Activated naive CD4-positive, alpha-beta T cell treated with anti-CD3 and anti-CD28 coated beads for 36 hours (primary cell): ENCODE measurements at regions not wholly inside any gene's neighbourhood (a gene's known extent, or its start where the extent isn't known, plus 50 kb on each side); places are given as distances from the start of the nearest gene placed in this dataset.

Experiments used
- CTCF ChIA-PET: fragments of 350-600 bp; sonication (Branson Sonifier 250); formaldehyde crosslinking; loops from one replicate; lab custom pipeline; 2021; ENCODE audit warnings: antibody characterized with exemption; lab: Charles Lee
- DNase-seq: peaks from one replicate; pipeline ENCODE4 v3.0.0-alpha.2; 2020
- H3K27ac Mint-ChIP-seq: one replicate; pipeline ENCODE4 v1.8.0; 2021; ENCODE audit warnings: mild to moderate bottlenecking, mixed read lengths
- H3K27me3 Mint-ChIP-seq: one replicate; pipeline ENCODE4 v1.8.0; 2021; ENCODE audit warnings: low read depth, mixed read lengths
- H3K36me3 Mint-ChIP-seq: one replicate; pipeline ENCODE4 v1.8.0; 2021; ENCODE audit warnings: low read depth, mixed read lengths
- H3K4me1 Mint-ChIP-seq: one replicate; pipeline ENCODE4 v1.8.0; 2021; ENCODE audit warnings: low read depth, mixed read lengths
- H3K4me3 Mint-ChIP-seq: one replicate; pipeline ENCODE4 v1.8.0; 2021; ENCODE audit warnings: mild to moderate bottlenecking, moderate library complexity, mixed read lengths
- H3K9me3 Mint-ChIP-seq: one replicate; pipeline ENCODE4 v1.8.0; 2021; ENCODE audit warnings: mixed read lengths
- intact Hi-C: fragments of 100-400 bp; cut with micrococcal nuclease; formaldehyde crosslinking; loops from one replicate; pipeline ENCODE4 v1.15.1; 2023

GRCh38 chr14:101098641-101099040 is 195.1 kb upstream of the RTL1 start:
- no peaks in the 10 kb centered on the region for H3K36me3 Mint-ChIP-seq
- no peak overlapping the region for H3K27ac Mint-ChIP-seq
- peaks cover 2% of the 10 kb centered on the region for H3K9me3 Mint-ChIP-seq
- intact Hi-C loops: no loop called here
- H3K27me3 Mint-ChIP-seq: peaks cover 23% of the 10 kb centered on the region
- CTCF ChIA-PET: no interaction called here
- H3K4me3 Mint-ChIP-seq: no peak overlapping the region
- no peak for DNase-seq
- H3K4me1 Mint-ChIP-seq: no peaks in the 10 kb centered on the region

GRCh38 chr14:101101456-101102056 is 198.0 kb upstream of the RTL1 start:
- Mint-ChIP-seq H3K4me3 (no peak overlapping the region), H3K9me3 (peaks cover 2% of the 10 kb centered on the region), H3K4me1 (no peaks in the 10 kb centered on the region), H3K36me3 (no peaks in the 10 kb centered on the region), H3K27ac (no peak overlapping the region), H3K27me3 (peaks cover 17% of the 10 kb centered on the region)
- CTCF ChIA-PET: no interaction called here
- intact Hi-C loops: no loop called here
- DNase-seq: no peak

DNA sequence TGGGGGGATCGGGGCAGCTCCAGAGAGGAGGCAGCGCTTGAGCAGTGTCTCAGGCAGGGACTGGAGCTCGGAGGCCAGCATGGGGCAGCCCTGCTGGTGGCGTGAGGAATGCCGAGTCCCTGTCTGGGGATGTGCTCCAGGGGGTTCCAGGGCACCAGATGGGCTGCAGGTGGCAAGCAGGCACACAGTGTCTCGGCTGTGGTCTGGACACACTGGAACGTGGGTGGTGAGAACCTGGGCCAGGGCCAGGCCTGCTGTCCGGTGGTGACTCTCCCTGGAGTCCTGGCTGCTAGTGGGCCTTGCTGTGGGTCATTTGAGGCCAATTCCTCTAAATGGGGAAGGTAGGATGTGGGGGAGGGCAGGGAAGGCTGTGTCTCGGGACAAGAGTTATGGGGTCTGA is 199.4 kb upstream of the RTL1 start:
- Mint-ChIP-seq H3K4me3 (no peak overlapping the region), H3K27ac (no peak overlapping the region), H3K27me3 (peaks cover 15% of the 10 kb centered on the region), H3K9me3 (peaks cover 2% of the 10 kb centered on the region), H3K36me3 (no peaks in the 10 kb centered on the region), H3K4me1 (no peaks in the 10 kb centered on the region)
- intact Hi-C loops: no loop called here
- no peak for DNase-seq
- CTCF ChIA-PET: no interaction called here

GRCh38 chr14:101103321-101103901 is 199.9 kb upstream of the RTL1 start:
- Mint-ChIP-seq H3K27me3 (peaks cover 12% of the 10 kb centered on the region), H3K36me3 (no peaks in the 10 kb centered on the region), H3K4me3 (no peak overlapping the region), H3K4me1 (no peaks in the 10 kb centered on the region), H3K27ac (no peak overlapping the region), H3K9me3 (peaks cover 2% of the 10 kb centered on the region)
- intact Hi-C loops: no loop called here
- CTCF ChIA-PET: no interaction called here
- no peak for DNase-seq

GRCh38 chr14:101104485-101104884 is 201.0 kb upstream of the RTL1 start:
- no peaks in the 10 kb centered on the region for H3K4me1 Mint-ChIP-seq
- CTCF ChIA-PET: interaction anchor here (0.7 kb wide), 1 partner anchor 1406 kb away, joined by 5 read pairs; no protein-coding TSS in a partner anchor
- H3K36me3 Mint-ChIP-seq: no peaks in the 10 kb centered on the region
- H3K27me3 Mint-ChIP-seq: peaks cover 4% of the 10 kb centered on the region
- peak; percentile 1 for DNase-seq
- peaks cover 2% of the 10 kb centered on the region for H3K9me3 Mint-ChIP-seq
- intact Hi-C loops: no loop called here
- no peak overlapping the region for H3K27ac Mint-ChIP-seq
- H3K4me3 Mint-ChIP-seq: no peak overlapping the region

DNA sequence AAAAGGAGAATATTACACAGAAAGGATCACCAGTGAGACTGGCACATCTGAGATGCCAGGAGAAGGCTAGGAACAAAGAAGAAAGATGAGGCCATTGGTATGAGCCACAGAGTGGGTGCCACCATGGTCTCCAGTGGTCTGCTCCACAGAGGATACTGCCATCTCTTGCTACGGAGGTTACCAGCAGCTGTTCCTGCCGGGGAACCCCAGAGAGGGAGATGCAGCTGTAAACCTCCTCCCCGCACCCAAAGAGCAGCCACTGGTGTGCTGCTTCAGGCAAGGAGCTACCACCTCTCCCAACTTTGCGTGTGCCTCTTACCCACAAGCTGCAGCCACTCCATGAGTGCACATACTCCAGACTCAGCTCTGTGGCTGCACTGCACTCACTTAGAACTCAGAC is 201.5 kb upstream of the RTL1 start:
- Mint-ChIP-seq H3K27me3 (no peaks in the 10 kb centered on the region), H3K36me3 (no peaks in the 10 kb centered on the region), H3K4me1 (no peaks in the 10 kb centered on the region), H3K4me3 (no peak overlapping the region), H3K27ac (no peak overlapping the region), H3K9me3 (peaks cover 2% of the 10 kb centered on the region)
- intact Hi-C loops: no loop called here
- CTCF ChIA-PET: interaction anchor here (0.7 kb wide), 1 partner anchor 1406 kb away, joined by 5 read pairs; no protein-coding TSS in a partner anchor
- DNase-seq: no peak

- H3K27ac Mint-ChIP-seq: no peak overlapping the region
These were observed 205.2 kb upstream of the RTL1 start for GRCh38 chr14:101108579-101109346.

DNA sequence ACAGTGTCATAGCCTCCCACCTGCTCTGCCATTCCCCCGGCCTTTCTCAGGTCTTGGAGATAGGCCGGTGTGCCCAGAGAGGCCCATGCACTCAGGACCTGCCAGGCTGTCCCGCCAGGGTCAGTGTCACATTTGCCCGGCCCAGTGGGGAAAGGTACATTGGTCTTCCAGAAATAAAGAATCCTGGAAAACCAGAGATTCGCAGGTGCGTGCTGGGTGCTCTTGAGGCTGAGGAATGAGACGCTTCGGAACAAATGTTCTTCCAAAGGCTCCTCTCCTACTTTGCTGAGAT is 205.8 kb upstream of the RTL1 start:
- H3K36me3 Mint-ChIP-seq: no peaks in the 10 kb centered on the region
- CTCF ChIA-PET: no interaction called here
- H3K4me3 Mint-ChIP-seq: no peak overlapping the region
- intact Hi-C loops: no loop called here
- H3K9me3 Mint-ChIP-seq: no peaks in the 10 kb centered on the region
- H3K27me3 Mint-ChIP-seq: no peaks in the 10 kb centered on the region
- no peak overlapping the region for H3K27ac Mint-ChIP-seq
- DNase-seq: no peak
- H3K4me1 Mint-ChIP-seq: no peaks in the 10 kb centered on the region

More at GRCh38 chr14:101108579-101109346, 205.2 kb upstream of the RTL1 start:
- intact Hi-C loops: no loop called here
- Mint-ChIP-seq H3K9me3 (no peaks in the 10 kb centered on the region), H3K36me3 (no peaks in the 10 kb centered on the region), H3K4me3 (no peak overlapping the region), H3K4me1 (no peaks in the 10 kb centered on the region), H3K27me3 (no peaks in the 10 kb centered on the region)
- DNase-seq: peak; percentile 2
- CTCF ChIA-PET: no interaction called here

DNA sequence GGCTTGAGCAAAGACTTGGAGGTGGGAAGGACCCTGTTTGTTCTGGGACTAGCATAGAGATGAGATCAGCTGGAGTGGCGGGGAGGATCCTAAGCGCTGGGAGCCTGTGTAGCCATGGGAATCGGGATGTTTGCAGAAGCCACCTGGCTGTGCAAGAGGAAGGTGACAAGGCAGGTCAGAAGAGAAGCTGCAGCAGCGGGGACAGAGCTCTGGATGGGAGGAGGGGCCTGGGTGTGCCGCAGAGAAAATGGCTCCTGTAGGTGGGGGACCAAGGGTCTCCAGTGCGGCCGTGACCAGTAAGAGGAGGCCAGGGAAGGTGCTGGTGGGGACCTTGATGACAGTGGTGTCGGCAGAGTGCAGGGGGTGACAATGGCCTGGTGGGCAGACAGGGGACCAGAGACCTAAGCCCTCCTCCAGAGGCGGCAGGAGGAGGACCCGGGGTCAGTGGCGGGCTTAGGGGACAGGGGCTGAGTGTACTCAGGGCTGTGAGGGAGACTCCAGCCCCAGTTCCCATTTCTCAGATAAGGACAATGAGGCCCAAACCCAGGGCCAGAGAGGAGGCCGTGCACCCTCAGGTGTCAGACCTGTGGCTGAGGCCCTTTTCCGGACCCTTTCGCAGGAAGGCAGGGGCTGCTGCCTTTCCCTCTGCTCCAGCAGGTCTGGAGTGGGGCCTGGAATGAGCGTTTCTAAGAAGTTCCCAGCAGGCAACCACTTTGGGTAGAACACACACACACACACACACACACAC is 206.6 kb upstream of the RTL1 start:
- intact Hi-C loops: no loop called here

DNA sequence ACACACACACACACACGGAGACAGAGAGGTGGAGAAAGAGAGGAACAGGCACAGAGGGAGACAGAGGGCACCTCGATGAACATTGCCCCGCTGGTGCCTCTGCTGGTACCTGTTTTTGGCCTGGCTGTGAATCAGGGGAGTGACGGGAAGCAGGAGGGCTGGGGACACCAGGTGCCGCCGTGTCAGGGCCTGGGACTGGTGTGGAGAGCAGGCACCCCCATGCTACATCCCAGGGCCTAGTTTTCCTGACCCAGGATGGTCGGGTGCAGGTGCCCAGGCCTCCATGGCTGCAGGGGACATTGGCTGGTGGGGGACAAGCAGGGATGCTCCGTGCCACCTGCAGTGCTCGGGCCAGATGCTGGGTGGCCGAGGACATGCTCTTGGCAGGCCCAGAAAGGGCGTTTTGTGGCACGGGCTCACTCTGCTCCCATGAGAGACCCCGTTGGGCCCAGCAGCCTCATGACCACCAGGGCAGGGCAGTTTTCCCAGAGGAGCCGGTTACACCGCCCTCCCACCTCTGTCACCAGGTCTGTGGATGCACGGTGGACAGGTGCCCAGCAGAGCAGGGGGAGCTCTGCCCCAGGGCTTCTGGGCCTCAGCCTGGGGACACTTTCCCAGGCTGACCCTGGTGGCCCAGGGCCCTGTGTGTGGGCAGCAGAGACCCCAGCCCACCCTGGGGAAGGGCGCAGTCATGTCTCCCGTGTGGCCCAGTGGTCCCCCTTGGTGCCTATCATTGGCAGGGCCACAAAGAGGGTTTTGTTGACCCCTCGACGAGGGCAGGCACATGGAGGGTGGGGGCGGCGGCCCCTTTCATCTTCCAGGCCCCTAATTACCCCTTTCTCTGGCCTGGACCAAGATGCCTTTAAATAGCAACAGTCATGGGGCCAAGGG is 207.5 kb upstream of the RTL1 start:
- CTCF ChIA-PET: no interaction called here
- H3K4me1 Mint-ChIP-seq: no peaks in the 10 kb centered on the region
- peak; percentile 3 for DNase-seq
- H3K36me3 Mint-ChIP-seq: no peaks in the 10 kb centered on the region
- peaks cover 4% of the 10 kb centered on the region for H3K27me3 Mint-ChIP-seq
- no peaks in the 10 kb centered on the region for H3K9me3 Mint-ChIP-seq
- no peak overlapping the region for H3K27ac Mint-ChIP-seq
- intact Hi-C loops: no loop called here
- no peak overlapping the region for H3K4me3 Mint-ChIP-seq

More for the DNA sequence above, 206.6 kb upstream of the RTL1 start:
- DNase-seq: peak; percentile 1
- Mint-ChIP-seq H3K9me3 (no peaks in the 10 kb centered on the region), H3K27me3 (peaks cover 3% of the 10 kb centered on the region), H3K4me3 (no peak overlapping the region), H3K27ac (no peak overlapping the region), H3K36me3 (no peaks in the 10 kb centered on the region), H3K4me1 (no peaks in the 10 kb centered on the region)
- CTCF ChIA-PET: no interaction called here

DNA sequence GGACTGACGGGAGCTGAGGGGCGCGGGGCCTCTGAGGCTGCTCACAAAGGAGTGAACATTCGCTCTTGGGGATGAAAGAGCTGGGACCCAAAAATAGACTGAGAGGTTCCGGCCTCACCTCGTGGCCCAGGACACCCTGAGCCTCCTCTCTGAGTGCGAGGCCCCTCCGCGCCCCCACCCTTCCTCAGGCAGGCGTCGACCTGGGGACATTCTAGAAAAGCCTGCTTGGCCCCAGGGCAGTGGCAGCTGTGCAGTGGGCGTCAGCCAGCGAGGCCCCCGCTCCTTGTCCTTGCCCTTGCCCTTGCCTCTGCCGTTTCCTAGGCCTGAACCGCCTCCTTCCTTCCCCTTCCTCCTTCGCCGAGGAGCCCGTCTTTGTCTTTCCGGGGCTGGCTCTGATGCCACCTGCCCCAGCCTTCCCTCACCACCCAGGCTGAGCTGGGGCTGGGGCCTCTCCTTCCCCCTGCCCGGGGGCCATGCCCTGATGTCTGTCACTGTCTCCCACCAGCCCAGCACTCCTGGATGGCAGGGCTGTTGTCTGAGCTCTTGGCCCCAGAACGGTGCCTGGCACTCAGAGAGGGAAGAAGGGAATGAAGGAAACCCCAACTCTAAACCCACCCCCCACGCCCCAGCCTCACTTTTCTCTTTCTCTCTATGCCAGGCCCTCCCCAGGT is 208.2 kb upstream of the RTL1 start:
- Mint-ChIP-seq H3K9me3 (no peaks in the 10 kb centered on the region), H3K27ac (no peak overlapping the region), H3K4me3 (no peak overlapping the region), H3K4me1 (no peaks in the 10 kb centered on the region), H3K36me3 (no peaks in the 10 kb centered on the region), H3K27me3 (peaks cover 4% of the 10 kb centered on the region)
- intact Hi-C loops: no loop called here
- CTCF ChIA-PET: no interaction called here
- DNase-seq: peak; percentile 2
